ENCODE measurements at regions not wholly inside any gene's neighbourhood (a gene's known extent, or its start where the extent isn't known, plus 50 kb on each side); places are given as distances from the start of the nearest gene placed in this dataset.

DNA sequence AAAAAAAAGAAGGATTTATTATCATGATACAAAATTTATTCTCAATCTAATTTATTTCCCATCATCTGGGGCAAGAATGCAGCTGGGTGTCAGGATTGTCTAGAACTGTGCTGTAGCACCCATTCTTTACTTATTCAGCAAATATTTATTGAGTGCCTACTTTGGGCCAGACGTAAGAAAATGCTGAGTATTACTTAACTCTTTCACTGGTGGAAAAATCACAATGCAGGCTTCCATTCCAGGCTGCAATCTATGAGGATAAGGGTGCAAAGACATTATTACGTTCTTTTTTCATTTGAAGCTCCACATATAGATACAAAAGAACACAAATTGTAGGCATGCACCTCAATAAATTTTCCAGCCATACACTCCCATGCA lies 86.0 kb upstream of the CDKN3 start:
- H3K4me3 ChIP-seq (replicated peaks; ENCODE audit: low read depth, low read length) = no peak overlapping the region
- TF ChIP-seq, protein P1, sequence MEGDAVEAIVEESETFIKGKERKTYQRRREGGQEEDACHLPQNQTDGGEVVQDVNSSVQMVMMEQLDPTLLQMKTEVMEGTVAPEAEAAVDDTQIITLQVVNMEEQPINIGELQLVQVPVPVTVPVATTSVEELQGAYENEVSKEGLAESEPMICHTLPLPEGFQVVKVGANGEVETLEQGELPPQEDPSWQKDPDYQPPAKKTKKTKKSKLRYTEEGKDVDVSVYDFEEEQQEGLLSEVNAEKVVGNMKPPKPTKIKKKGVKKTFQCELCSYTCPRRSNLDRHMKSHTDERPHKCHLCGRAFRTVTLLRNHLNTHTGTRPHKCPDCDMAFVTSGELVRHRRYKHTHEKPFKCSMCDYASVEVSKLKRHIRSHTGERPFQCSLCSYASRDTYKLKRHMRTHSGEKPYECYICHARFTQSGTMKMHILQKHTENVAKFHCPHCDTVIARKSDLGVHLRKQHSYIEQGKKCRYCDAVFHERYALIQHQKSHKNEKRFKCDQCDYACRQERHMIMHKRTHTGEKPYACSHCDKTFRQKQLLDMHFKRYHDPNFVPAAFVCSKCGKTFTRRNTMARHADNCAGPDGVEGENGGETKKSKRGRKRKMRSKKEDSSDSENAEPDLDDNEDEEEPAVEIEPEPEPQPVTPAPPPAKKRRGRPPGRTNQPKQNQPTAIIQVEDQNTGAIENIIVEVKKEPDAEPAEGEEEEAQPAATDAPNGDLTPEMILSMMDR (IDR thresholded peaks at IDR 0.05; ENCODE audit: low read length, missing control alignments) = no peak
- no peak for DNase-seq (ENCODE audit: low read depth)

DNA sequence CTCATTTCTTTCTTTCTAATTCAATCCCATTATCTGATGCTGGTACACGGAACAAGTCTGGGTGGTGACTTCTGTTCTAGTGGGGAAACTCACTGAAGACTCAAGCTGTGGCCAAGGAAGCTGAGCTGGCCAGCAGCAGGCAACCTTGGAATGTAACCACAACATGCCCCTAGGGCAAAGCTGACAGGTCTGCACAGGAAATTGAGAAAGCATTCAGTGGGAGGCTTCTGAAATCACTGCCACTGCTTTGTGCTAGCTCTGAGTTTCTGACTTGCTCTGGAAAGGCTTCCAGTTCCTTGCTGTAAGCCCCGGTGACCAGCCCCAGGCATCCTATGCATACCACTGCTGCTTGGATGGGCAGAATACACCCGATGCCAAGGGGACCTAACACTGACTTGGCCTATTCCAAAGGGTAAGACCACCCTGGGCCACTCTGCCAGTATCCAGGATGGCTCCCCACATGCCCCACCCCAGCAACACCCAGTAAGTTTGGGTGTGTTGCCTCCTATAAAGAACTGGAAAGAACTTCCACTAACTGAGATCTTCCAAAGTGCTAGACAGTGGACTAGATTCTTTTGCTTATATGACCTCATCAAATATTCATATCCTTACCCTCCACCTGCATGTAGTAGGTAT lies 84.5 kb upstream of the CDKN3 start:
- DNase-seq (ENCODE audit: low read depth) = peak; percentile 95
- TF ChIP-seq, protein P1 (IDR thresholded peaks at IDR 0.05; ENCODE audit: low read length, missing control alignments) = no peak
- H3K4me3 ChIP-seq (replicated peaks; ENCODE audit: low read depth, low read length) = no peak overlapping the region

DNA sequence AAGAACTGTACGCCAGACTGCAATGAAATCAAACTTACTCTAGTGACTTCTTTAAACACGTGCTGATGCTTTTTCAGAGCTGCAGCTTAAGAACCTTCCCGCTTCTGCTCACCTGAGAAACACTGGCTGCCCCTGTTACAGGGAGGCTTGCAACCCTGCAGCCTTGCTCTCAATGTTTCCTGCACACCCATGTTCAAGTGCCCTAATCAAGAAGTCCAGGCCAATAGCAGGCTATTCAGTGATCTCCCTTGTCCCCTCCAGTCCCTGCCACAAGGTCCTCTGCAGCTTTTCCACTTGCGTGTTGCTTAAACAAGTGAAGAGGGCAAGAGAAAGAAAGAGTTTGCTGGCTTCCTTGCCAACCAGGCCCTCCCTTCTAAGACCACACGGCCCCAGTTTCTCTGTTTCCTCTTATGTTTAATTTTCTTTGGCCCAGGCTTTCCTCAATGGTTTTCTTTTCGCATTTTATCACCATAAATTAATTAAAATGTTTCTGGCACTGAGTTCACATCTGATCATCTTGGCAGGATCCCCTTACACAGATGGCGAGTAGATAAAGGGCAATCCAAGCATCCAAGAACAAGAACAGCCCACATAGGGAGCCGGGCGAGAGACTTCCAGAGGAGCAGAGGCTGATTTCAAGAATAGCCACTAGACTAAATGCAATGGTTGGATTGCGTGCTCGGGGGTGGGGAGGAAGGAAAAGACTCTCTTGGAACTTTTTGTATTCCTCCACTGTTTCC lies 82.3 kb upstream of the CDKN3 start:
- DNase-seq (ENCODE audit: low read depth) = no peak
- TF ChIP-seq, protein P1 (IDR thresholded peaks at IDR 0.05; ENCODE audit: low read length, missing control alignments) = no peak

DNA sequence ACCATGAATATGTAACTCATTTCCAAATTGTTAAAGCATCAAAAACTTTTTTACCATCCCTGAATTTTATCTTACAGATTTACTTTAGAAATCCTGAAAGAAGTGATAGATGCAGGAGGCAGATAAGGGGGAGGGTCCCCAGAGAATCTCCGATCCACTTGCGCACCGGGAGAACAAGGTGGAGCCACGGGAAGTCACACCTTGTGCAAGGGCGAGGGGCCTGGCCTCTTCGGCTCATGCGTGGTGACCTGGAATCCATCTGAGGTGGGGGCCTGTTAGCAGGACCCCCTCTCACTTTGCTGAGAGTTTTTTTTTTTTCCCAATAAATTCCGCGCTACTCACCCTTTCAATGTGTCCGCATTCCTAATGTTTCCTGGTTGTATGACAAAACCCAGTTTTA lies 80.2 kb upstream of the CDKN3 start:
- DNase-seq (ENCODE audit: low read depth) = no peak
- TF ChIP-seq, protein P1 (IDR thresholded peaks at IDR 0.05; ENCODE audit: low read length, missing control alignments) = no peak
- H3K4me3 ChIP-seq (replicated peaks; ENCODE audit: low read depth, low read length) = no peak overlapping the region

More for the DNA sequence above, 82.3 kb upstream of the CDKN3 start:
- H3K4me3 ChIP-seq (replicated peaks; ENCODE audit: low read depth, low read length) = no peak overlapping the region

DNA sequence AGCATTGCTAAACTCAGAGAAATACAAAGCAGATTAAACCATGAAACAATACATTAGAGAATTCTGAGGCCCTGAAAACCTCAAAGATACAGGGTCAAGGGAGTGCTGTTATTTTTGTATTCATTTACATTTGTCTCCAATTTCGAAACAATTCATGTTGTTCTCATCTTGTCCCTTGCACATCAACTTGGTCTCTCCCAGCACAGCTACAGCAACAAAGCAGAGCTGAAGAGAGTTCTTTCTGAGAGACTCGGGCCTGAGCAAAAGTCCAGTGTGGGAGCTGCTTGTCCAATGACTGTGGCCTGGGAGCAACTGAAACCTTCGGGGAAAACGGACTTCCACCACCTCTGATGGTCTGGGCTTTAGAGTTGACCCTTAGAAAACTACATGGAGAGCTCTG lies 79.4 kb upstream of the CDKN3 start:
- no peak overlapping the region for H3K4me3 ChIP-seq (replicated peaks; ENCODE audit: low read depth, low read length)
- TF ChIP-seq, protein P1 (IDR thresholded peaks at IDR 0.05; ENCODE audit: low read length, missing control alignments) = no peak
- DNase-seq (ENCODE audit: low read depth) = no peak

DNA sequence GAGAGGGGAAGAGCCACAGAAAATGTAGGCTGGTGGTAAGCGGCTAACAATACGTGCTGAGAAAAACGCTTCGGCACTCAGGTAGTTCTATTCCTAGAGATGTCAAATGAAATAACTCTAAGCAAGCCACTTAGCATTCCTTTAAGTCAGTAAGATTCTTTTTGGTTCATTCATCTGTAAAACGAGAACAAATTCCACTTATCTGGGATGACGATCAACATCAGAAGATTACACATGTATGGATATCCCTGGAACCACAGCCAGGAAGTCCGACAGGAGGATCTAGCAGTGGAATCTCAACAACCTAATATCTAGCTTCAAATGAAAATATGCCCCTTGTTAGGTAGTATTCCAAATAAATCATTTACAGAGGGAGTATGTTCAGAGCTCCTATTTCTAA lies 74.6 kb upstream of the CDKN3 start:
- no peak for DNase-seq (ENCODE audit: low read depth)
- no peak overlapping the region for H3K4me3 ChIP-seq (replicated peaks; ENCODE audit: low read depth, low read length)
- TF ChIP-seq, protein P1 (IDR thresholded peaks at IDR 0.05; ENCODE audit: low read length, missing control alignments) = no peak
